NCI-H2196 treated with DMSO at 0.1 percent for 48 hours (cell line): ENCODE measurements at regions not wholly inside any gene's neighbourhood (a gene's known extent, or its start where the extent isn't known, plus 50 kb on each side); places are given as distances from the start of the nearest gene placed in this dataset.
"Not testable (repeated sequence)": the region's sequence is repeated elsewhere in the genome, so short reads cannot be mapped to it uniquely, and the experiment has no call there.

Experiments used
- DNase-seq: peaks from one replicate; lab custom pipeline; 2025; ENCODE audit not compliant: unreplicated experiment; lab: John Stamatoyannopoulos, UW

DNA sequence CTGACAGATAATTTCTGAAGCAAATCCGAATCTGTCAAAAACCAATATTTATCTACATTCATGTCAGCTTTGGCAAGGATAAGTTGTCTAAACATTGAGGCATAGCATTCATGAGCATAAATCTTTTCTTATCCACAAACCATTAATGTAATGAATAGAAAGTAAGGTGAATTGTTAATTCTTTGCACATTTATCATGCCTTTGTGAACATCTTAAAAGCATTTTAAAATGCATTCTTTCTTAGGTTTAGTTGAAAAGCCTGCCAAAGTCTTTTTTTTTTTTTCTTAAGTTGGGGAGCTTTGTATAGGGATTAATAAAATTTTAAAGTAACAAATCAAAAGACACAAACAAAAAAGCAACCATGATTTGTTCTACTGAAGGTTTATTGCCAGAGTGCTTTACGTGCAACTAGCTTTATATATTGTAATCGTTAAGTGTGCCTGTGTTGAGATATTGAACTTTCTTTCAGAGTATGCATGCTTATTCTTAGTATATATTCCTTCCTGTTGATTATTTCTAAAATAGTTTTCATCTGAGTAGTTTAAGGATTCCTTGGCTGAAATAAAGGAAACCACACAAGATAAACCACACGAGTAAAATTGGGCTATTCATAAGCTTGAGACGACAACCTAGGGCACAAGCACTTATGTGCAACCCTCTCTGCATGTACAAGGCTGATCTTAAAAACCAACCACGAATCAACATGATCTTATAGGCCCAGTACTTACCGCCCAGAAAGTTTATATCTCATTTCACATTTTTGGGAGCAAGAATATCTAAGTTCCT, 1110.9 kb upstream of the CNTN5 start:
- DNase-seq: no peak

GRCh38 chr11:97912629-97913028, 1108.1 kb upstream of the CNTN5 start:
- DNase-seq: no peak

DNA sequence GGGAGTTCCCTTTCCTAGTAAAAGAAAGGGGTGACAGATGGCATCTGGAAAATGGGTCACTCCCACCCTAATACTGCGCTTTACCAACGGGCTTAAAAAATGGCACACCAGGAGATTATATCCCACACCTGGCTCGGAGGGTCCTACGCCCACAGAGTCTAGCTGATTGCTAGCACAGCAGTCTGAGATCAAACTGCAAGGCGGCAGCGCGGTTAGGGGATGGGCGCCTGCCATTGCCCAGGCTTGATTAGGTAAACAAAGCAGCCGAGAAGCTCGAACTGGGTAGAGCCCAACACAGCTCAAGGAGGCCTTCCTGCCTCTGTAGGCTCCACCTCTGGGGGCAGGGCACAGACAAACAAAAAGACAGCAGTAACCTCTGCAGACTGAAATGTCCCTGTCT, 1097.8 kb upstream of the CNTN5 start:
- not testable (repeated sequence) for DNase-seq

DNA sequence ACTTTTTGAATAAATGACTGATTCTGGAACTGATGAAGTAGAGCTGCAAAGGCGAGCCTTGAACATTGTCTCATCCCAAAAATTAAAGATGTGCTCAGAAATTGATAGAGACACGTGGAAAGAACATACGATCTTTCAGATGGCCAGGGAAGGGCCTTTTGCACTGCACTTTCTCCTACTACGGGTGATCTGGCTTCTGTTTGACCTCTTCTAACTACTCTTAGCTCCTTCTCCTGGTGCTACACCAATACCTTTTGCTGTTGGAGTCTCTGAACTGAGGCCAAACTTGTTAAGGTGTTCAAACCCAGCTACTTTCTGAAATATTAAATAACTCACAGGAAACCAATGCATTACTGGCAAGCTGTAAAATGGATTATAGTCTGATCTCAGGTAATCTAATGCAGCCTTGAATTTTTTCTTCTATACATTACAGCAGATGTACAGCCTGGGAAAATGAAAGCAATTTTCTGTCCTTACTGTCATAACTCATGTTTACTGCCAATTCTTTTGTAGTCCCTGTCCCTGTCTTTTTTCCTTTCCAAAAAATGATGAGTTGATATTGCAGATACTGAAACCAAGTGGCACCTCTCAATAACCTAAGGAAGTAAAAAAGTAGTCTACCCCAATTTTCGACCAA, 1086.1 kb upstream of the CNTN5 start:
- no peak for DNase-seq

GRCh38 chr11:97937501-97937900, 1083.2 kb upstream of the CNTN5 start:
- no peak for DNase-seq

GRCh38 chr11:97938789-97939188, 1082.0 kb upstream of the CNTN5 start:
- no peak for DNase-seq

GRCh38 chr11:97943493-97943892, 1077.3 kb upstream of the CNTN5 start:
- DNase-seq: no peak

- DNase-seq: no peak
Measured at GRCh38 chr11:97948793-97949192, 1072.0 kb upstream of the CNTN5 start.

DNA sequence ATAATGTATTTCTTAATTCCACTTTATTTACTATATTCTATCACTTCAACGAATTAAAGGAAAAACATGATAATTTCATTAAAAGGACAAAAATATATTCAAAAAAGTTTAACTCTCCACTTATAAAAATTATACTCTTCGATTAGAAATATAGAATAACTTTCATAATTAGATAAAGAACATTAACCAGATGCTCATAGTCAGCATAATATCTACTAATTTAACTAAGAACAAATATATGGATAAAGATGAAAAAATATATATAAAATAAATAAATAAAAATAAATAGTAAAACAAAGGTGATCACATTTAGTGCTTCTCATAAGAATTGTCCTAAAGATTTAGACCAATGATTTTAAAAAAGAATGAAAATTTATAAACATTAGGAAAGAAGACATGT, 1065.2 kb upstream of the CNTN5 start:
- no peak for DNase-seq

GRCh38 chr11:97956904-97957303, 1063.8 kb upstream of the CNTN5 start:
- DNase-seq: no peak

DNA sequence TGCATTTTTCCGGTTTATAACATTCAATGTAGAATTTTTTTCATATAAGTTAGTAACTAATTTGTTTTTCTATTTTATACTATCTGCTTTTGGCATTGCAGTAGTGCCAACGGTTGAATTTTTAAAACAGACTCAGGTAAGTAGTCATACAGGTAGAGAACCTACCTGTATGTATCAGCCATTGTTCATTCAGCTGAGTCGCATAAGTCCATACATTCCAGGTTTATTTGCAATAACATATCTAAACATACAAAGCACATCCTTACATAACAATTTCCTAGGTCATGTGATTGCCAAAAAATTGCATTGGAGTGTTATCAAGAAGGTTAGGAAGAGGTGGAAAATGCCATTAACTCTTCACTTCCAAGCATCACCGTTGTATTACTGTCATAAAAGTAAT, 1059.3 kb upstream of the CNTN5 start:
- DNase-seq: no peak

GRCh38 chr11:97962758-97963157, 1058.0 kb upstream of the CNTN5 start:
- DNase-seq: no peak

DNA sequence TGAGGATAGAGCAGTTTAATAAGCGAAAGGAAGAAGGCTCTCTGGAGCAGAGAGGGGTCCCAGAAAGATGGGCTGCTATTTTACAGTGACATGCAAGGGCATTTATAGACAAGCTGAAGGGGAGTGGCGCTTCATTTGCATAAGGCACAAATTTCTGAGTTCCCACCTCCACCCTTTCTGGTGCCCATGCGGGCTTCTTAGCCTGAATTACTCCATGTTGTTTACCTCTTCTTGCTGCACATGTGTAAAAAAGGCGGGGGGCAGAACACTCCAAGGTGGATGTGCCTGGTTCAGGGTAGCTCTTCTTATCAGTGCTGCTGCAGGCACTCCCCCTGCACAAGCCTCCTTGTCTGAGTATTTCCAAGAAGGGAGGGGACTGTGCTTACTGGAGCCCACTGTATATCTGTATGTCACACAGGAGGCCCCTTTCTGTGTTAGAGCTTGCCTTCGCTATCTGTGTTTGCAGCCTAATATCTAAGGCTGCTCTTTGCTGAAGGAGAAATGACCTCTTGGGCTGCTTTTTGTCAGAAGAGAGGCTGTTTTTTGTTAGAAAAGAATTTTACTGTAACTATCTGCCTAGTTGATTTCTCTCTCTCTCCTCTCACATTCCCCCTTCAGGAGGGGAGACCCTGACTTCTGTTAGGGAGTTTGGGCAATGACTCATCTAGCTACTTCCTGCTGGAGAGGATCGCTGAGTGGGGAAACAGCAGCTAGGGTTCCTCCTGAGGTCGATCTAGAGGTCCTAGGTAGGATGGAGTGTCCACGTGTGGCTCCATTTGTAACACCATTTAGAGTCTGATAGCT, 1057.0 kb upstream of the CNTN5 start:
- DNase-seq: no peak

DNA sequence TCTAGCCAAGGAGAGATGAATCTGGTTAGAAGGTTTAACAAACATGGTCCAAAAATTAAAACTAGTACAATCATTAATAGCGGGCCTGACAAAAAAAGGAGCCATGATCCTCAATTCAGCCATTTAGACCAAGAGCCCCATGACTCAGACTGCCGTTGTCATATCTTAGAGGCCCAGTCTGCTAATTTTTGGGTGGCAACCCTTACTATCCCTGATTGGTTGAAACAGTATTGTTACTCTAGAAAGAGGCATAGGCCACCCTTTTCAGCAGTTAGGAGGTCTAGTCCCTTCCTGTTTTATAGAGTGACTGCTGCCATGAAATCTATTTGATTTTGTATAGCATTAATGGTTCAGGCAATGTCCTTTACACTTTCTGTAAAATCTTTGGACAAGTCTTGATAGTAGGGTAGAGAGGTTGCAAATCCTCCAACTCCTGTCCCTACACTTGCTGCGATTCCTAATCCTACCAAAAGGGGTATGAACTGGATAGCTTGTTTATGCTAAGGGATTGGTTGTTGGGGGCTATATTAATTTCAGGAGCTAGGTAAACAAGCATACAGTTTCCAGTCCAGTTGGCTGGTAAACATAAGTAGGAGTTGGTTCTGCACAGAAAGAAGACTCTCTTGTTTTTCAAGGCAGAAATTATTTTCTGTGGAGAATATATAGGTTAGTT, 1056.3 kb upstream of the CNTN5 start:
- DNase-seq: no peak

DNA sequence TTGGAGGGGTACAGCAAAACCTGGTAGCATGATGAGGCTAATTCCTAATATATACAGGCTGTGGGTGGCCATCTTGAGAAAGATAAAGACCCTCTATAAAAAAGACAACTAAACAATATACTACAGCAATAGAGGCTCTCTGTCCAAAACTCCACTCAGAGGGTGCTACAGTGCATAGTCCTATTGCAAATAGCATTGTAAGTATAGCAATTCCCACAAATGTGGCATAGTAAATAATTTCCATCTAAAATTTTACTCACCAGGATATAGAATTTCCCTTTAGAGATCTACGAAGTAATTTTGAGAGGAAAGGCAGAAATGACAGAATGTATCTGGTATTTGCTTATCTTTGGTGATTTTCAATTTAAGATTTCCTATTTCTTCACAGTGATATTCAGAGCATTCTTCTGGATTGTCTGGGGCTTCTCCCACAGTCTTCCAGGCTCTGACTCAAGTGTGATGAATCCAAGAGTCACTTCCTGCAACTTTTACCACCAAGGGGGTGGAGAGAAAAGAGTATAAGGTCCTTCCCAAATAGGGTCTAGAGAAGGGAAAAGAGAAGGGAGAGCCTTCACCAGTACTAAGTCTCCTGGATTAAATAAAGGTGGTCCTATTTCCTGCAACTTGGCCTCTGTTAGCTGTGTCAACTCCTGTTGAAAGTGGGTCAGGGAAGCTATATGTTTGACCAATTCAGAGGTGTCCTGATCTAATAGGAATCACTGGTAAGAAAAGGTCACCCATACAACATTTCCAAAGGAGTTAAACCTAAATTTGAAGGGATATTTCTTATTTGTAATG, 1054.7 kb upstream of the CNTN5 start:
- DNase-seq: no peak

- DNase-seq: no peak
Measured at GRCh38 chr11:97966901-97967300, 1053.8 kb upstream of the CNTN5 start.

- no peak for DNase-seq
Measured at GRCh38 chr11:97968071-97968470, 1052.7 kb upstream of the CNTN5 start.

GRCh38 chr11:97972731-97973130, 1048.0 kb upstream of the CNTN5 start:
- DNase-seq: no peak

- no peak for DNase-seq
Measured at GRCh38 chr11:97973352-97973857, 1047.3 kb upstream of the CNTN5 start.

- DNase-seq: no peak
Measured at GRCh38 chr11:97974798-97975498, 1045.8 kb upstream of the CNTN5 start.
